Activated T-helper 17 cell treated with anti-CD3 and anti-CD28 coated beads, Interleukin-2, amount 50 U/mL, for 72 hours (primary cell): ENCODE measurements at regions not wholly inside any gene's neighbourhood (a gene's known extent, or its start where the extent isn't known, plus 50 kb on each side); places are given as distances from the start of the nearest gene placed in this dataset.
"Not testable (repeated sequence)": the region's sequence is repeated elsewhere in the genome, so short reads cannot be mapped to it uniquely, and the experiment has no call there.

ENCODE experiments used
- ATAC-seq: fragments of 150-1000 bp; cut with Tn5 transposase; replicated peaks from 2 replicates; pipeline ENCODE4 v1.10.0; 2021; ENCODE audit warnings: mild to moderate bottlenecking, moderate library complexity
- H3K27ac Mint-ChIP-seq: one replicate; pipeline ENCODE4 v1.8.0; 2022; ENCODE audit warnings: mixed read lengths
- H3K27me3 Mint-ChIP-seq: one replicate; pipeline ENCODE4 v1.8.0; 2022; ENCODE audit warnings: mixed read lengths
- H3K36me3 Mint-ChIP-seq: one replicate; pipeline ENCODE4 v1.8.0; 2022; ENCODE audit warnings: low read depth, mild to moderate bottlenecking, mixed read lengths
- H3K4me1 Mint-ChIP-seq: one replicate; pipeline ENCODE4 v1.8.0; 2022; ENCODE audit warnings: mixed read lengths
- H3K4me3 Mint-ChIP-seq: one replicate; pipeline ENCODE4 v1.8.0; 2022; ENCODE audit warnings: mild to moderate bottlenecking, mixed read lengths
- H3K9me3 Mint-ChIP-seq: one replicate; pipeline ENCODE4 v1.8.0; 2022; ENCODE audit warnings: mixed read lengths

- no peak for ATAC-seq
- Mint-ChIP-seq H3K36me3 (no peaks in the 10 kb centered on the region), H3K27me3 (peaks cover 50% of the 10 kb centered on the region), H3K4me3 (no peak overlapping the region), H3K27ac (no peak overlapping the region), H3K4me1 (no peaks in the 10 kb centered on the region), H3K9me3 (no peaks in the 10 kb centered on the region)
These were observed 143.7 kb upstream of the ATXN1 start for GRCh38 chr6:16904957-16905356.

GRCh38 chr6:16903470-16903869 lies 142.2 kb upstream of the ATXN1 start:
- Mint-ChIP-seq H3K4me1 (no peaks in the 10 kb centered on the region), H3K36me3 (no peaks in the 10 kb centered on the region), H3K9me3 (no peaks in the 10 kb centered on the region), H3K27me3 (peaks cover 51% of the 10 kb centered on the region), H3K4me3 (no peak overlapping the region), H3K27ac (no peak overlapping the region)
- ATAC-seq: no peak

- H3K4me3 Mint-ChIP-seq: no peak overlapping the region
- H3K27ac Mint-ChIP-seq: no peak overlapping the region
- no peak for ATAC-seq
- no peaks in the 10 kb centered on the region for H3K9me3 Mint-ChIP-seq
- peaks cover 47% of the 10 kb centered on the region for H3K27me3 Mint-ChIP-seq
- no peaks in the 10 kb centered on the region for H3K36me3 Mint-ChIP-seq
- H3K4me1 Mint-ChIP-seq: no peaks in the 10 kb centered on the region
These were observed 141.2 kb upstream of the ATXN1 start for GRCh38 chr6:16902502-16902901.

- H3K4me1 Mint-ChIP-seq: no peaks in the 10 kb centered on the region
- no peaks in the 10 kb centered on the region for H3K9me3 Mint-ChIP-seq
- ATAC-seq: no peak
- no peaks in the 10 kb centered on the region for H3K36me3 Mint-ChIP-seq
- no peak overlapping the region for H3K27ac Mint-ChIP-seq
- no peak overlapping the region for H3K4me3 Mint-ChIP-seq
- peaks cover 45% of the 10 kb centered on the region for H3K27me3 Mint-ChIP-seq
These were observed 140.5 kb upstream of the ATXN1 start for GRCh38 chr6:16901782-16902181.

- Mint-ChIP-seq H3K36me3 (no peaks in the 10 kb centered on the region), H3K4me1 (no peaks in the 10 kb centered on the region)
These were observed 140.0 kb upstream of the ATXN1 start for GRCh38 chr6:16901306-16901705.

GRCh38 chr6:16898640-16899396 lies 137.6 kb upstream of the ATXN1 start:
- H3K27me3 Mint-ChIP-seq: peaks cover 31% of the 10 kb centered on the region
- no peaks in the 10 kb centered on the region for H3K36me3 Mint-ChIP-seq
- no peak overlapping the region for H3K4me3 Mint-ChIP-seq
- no peak overlapping the region for H3K27ac Mint-ChIP-seq
- H3K9me3 Mint-ChIP-seq: peaks cover 3% of the 10 kb centered on the region
- ATAC-seq: no peak
- H3K4me1 Mint-ChIP-seq: no peaks in the 10 kb centered on the region

More at GRCh38 chr6:16901306-16901705, 140.0 kb upstream of the ATXN1 start:
- no peak overlapping the region for H3K4me3 Mint-ChIP-seq
- H3K9me3 Mint-ChIP-seq: no peaks in the 10 kb centered on the region
- peaks cover 41% of the 10 kb centered on the region for H3K27me3 Mint-ChIP-seq
- no peak for ATAC-seq
- no peak overlapping the region for H3K27ac Mint-ChIP-seq

- no peak for ATAC-seq
- Mint-ChIP-seq H3K4me1 (no peaks in the 10 kb centered on the region), H3K4me3 (no peak overlapping the region), H3K27ac (no peak overlapping the region), H3K9me3 (peaks cover 3% of the 10 kb centered on the region), H3K36me3 (no peaks in the 10 kb centered on the region), H3K27me3 (peaks cover 28% of the 10 kb centered on the region)
These were observed 136.4 kb upstream of the ATXN1 start for GRCh38 chr6:16897669-16898068.

GRCh38 chr6:16894301-16894700 lies 133.0 kb upstream of the ATXN1 start:
- Mint-ChIP-seq H3K9me3 (peaks cover 3% of the 10 kb centered on the region), H3K36me3 (no peaks in the 10 kb centered on the region), H3K27ac (no peak overlapping the region), H3K27me3 (peaks cover 10% of the 10 kb centered on the region), H3K4me1 (no peaks in the 10 kb centered on the region), H3K4me3 (no peak overlapping the region)
- ATAC-seq: no peak

GRCh38 chr6:16891110-16891509 lies 129.8 kb upstream of the ATXN1 start:
- H3K4me1 Mint-ChIP-seq, H3K4me3 Mint-ChIP-seq, H3K36me3 Mint-ChIP-seq, H3K27ac Mint-ChIP-seq, ATAC-seq, H3K9me3 Mint-ChIP-seq: not testable (repeated sequence)
- peaks cover 26% of the 10 kb centered on the region for H3K27me3 Mint-ChIP-seq

GRCh38 chr6:16885411-16886160 lies 124.3 kb upstream of the ATXN1 start:
- H3K4me1 Mint-ChIP-seq: no peaks in the 10 kb centered on the region
- H3K27ac Mint-ChIP-seq: no peak overlapping the region
- no peak for ATAC-seq
- peaks cover 58% of the 10 kb centered on the region for H3K27me3 Mint-ChIP-seq
- H3K4me3 Mint-ChIP-seq: no peak overlapping the region
- H3K36me3 Mint-ChIP-seq: no peaks in the 10 kb centered on the region
- peaks cover 4% of the 10 kb centered on the region for H3K9me3 Mint-ChIP-seq

GRCh38 chr6:16884526-16884925 lies 123.3 kb upstream of the ATXN1 start:
- peaks cover 4% of the 10 kb centered on the region for H3K9me3 Mint-ChIP-seq
- no peak overlapping the region for H3K27ac Mint-ChIP-seq
- no peak overlapping the region for H3K4me3 Mint-ChIP-seq
- H3K36me3 Mint-ChIP-seq: no peaks in the 10 kb centered on the region
- H3K27me3 Mint-ChIP-seq: peaks cover 63% of the 10 kb centered on the region
- H3K4me1 Mint-ChIP-seq: no peaks in the 10 kb centered on the region
- no peak for ATAC-seq

GRCh38 chr6:16883414-16883813 lies 122.2 kb upstream of the ATXN1 start:
- Mint-ChIP-seq H3K4me1 (no peaks in the 10 kb centered on the region), H3K27me3 (peaks cover 60% of the 10 kb centered on the region), H3K9me3 (peaks cover 4% of the 10 kb centered on the region), H3K4me3 (no peak overlapping the region), H3K27ac (no peak overlapping the region), H3K36me3 (no peaks in the 10 kb centered on the region)
- no peak for ATAC-seq

GRCh38 chr6:16882230-16882629 lies 121.0 kb upstream of the ATXN1 start:
- Mint-ChIP-seq H3K4me3 (no peak overlapping the region), H3K27me3 (peaks cover 71% of the 10 kb centered on the region), H3K4me1 (no peaks in the 10 kb centered on the region), H3K27ac (no peak overlapping the region), H3K36me3 (no peaks in the 10 kb centered on the region), H3K9me3 (peaks cover 4% of the 10 kb centered on the region)
- ATAC-seq: no peak

GRCh38 chr6:16876852-16877251 lies 115.6 kb upstream of the ATXN1 start:
- not testable (repeated sequence) for H3K4me1 Mint-ChIP-seq, H3K36me3 Mint-ChIP-seq, H3K27ac Mint-ChIP-seq, H3K9me3 Mint-ChIP-seq, H3K4me3 Mint-ChIP-seq, ATAC-seq
- peaks cover 43% of the 10 kb centered on the region for H3K27me3 Mint-ChIP-seq

- H3K4me1 Mint-ChIP-seq: no peaks in the 10 kb centered on the region
- no peaks in the 10 kb centered on the region for H3K9me3 Mint-ChIP-seq
- peaks cover 39% of the 10 kb centered on the region for H3K27me3 Mint-ChIP-seq
- ATAC-seq: no peak
- no peaks in the 10 kb centered on the region for H3K36me3 Mint-ChIP-seq
- no peak overlapping the region for H3K4me3 Mint-ChIP-seq
- no peak overlapping the region for H3K27ac Mint-ChIP-seq
These were observed 114.9 kb upstream of the ATXN1 start for GRCh38 chr6:16876201-16876600.
